ENCODE measurements at regions not wholly inside any gene's neighbourhood (a gene's known extent, or its start where the extent isn't known, plus 50 kb on each side); places are given as distances from the start of the nearest gene placed in this dataset.

GRCh38 chrX:148228521-148228920 is 247.4 kb downstream of the FMR1NB start:
- no peak for TF ChIP-seq CTCF (conservative IDR thresholded peaks at IDR 0.05; ENCODE audit: low read depth, low read length)
- no peak for TF ChIP-seq EZH2phosphoT487 (IDR thresholded peaks at IDR 0.05; ENCODE audit: borderline replicate concordance, low read length)

Data from PC-3 (cell line).